ENCODE measurements at regions not wholly inside any gene's neighbourhood (a gene's known extent, or its start where the extent isn't known, plus 50 kb on each side); places are given as distances from the start of the nearest gene placed in this dataset.
"Not testable (repeated sequence)": the region's sequence is repeated elsewhere in the genome, so short reads cannot be mapped to it uniquely, and the experiment has no call there.

DNA sequence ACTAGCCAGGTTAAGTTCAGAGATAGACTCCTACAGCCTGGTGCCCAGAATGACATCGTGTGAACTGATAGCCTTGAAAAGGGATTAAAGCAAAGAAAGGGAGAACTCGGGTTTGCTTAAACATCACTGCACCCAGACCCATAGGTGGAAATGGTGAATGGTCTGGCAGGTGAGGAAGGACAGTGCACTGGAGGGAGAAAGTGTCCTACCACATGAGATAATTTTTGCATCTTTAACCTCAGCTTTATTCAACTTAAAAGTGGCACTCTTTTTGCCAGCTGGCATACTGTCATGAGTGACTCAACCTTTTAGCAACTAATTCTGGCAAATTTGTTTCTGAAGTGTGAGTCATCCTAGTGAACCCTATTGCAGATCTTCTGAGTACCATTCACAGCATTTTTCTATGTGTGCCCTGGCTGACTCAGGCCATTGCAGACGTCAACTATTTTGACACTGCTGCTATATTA lies 53.0 kb upstream of the DAPP1 start:
- peak; percentile 34 for DNase-seq

- DNase-seq: no peak
Observed at GRCh38 chr4:99762728-99763127, 53.9 kb upstream of the DAPP1 start.

DNA sequence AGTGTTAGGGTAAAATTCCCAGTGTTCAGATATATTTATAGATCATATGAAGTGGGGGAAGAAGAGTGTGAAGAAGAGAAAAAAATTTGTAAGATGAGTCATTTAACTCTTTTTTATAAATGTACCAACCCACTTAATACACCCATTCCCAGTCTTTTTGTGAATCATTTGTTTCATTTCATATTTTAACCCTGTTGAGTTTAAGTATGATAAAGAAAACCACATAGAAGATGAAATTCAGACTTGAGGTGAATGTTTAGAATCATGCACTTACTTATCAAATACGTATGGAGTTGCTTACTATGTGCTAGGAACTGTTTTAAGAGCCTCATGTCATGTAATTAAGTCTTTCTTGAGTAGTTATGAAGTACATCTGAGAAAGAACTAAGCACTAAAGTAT lies 56.6 kb upstream of the DAPP1 start:
- DNase-seq: no peak

DNA sequence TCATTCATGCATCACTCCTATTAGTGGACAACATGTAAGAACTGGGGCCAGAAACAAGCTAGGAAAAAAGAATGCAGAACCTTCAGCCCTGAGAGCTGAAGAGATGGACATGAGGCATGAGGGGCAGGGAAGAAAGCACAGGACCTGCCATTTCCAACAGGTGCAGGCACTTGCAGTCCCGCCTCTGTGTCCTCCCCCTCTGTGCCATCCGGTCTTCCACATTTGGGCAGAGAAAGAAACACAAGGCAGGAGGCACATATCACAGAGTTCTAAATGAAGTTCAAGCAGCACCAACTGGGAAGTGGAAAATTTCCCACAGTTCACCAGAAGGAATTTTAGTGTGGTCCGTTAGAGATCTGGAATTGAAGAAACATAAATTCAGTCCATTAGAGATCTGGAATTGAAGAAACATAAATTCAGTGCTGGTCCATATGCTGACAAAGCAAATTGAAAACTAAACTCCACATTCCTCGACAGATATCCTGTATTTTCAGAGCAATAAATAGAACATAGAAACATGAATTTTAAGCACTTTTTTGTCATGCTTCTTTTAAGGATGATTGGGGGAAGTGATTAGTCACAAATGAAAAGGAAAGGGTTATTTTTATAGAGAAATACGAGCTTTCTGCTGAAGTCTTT lies 57.2 kb upstream of the DAPP1 start:
- DNase-seq: no peak

- no peak for DNase-seq
Observed at GRCh38 chr4:99755223-99755944, 61.2 kb upstream of the DAPP1 start.

GRCh38 chr4:99754756-99755155 lies 61.9 kb upstream of the DAPP1 start:
- DNase-seq: no peak

- DNase-seq: no peak
Observed at GRCh38 chr4:99753931-99754330, 62.7 kb upstream of the DAPP1 start.

DNA sequence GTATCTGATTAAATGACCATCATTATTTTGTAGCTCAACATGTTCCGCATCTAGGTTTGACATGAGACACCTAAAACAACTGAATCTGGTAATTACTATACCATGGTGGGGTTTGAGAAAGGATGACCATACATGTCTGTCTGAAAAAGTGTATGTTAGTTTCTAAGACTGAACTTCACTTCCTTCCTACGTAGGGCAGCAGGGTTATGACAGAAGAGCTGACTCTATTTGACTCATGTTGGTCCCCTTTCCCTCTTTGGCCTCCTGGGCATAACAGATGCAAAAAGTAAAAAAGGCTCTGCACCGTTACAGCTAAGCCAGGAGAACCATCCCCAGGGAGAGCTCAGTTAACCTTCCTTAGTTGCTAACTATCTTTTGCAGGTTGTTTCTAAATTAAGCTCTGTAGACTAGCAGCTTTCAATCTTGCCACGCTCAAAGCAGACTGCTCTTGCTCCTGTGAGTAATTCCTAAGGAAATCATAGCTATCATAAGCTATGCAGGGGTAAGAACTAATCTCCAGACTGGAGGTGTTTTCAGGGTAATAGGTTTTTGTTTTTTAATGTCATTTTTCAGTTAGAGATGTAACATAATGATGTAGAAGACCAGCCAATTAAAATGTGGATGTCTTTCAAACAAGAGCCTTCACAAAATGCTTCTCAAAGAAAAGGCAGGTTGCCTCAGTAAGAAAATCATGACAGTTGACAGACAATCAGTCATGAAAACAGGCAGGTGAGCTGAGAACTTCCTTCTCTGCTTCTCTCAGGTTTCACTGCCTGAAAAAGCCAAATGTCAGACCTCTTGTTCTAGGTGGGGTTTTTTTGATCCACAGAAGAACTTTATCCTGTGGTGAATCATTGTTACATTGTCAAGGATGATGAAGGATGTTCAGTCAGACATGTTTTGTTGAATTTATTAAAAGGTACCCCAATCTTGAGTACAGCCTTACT lies 66.9 kb upstream of the DAPP1 start:
- no peak for DNase-seq

DNA sequence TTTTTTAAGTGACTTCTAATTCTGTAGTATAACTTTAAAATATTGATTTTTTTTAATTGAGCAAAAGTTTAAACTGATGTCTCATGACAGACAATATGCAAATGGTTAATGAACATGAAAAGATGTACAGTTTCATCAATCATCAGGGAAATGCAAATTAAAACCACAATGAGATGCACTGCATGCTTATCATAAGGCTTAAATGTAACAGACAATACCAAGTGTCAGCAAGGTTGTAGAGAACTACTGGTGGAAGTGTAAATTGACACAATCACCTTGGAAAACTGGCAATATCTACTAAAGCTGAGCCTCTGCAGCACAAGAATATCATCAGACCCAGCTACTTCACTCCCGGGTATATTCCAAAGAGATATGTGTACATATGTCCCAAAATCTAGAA lies 70.2 kb upstream of the DAPP1 start:
- DNase-seq: no peak

DNA sequence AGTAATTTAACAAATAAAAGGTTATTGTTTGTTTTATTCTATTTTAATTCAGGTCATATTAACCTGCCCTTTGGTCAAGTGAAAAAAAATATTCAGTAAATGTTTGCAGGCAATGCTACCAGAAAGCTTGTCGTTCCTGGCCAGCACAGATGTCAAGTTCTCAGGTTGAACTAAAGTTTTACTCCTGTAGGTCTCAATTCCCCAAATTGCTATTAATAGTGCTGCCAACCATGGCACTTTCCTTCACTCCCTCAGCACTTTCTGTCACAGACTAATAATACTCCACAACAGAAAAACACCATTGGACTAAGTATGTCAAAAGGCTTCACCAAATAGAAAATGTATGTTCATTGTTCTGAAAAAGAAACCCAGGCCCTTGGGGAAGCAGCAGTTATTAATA lies 79.2 kb upstream of the C4orf54 start:
- no peak for DNase-seq

DNA sequence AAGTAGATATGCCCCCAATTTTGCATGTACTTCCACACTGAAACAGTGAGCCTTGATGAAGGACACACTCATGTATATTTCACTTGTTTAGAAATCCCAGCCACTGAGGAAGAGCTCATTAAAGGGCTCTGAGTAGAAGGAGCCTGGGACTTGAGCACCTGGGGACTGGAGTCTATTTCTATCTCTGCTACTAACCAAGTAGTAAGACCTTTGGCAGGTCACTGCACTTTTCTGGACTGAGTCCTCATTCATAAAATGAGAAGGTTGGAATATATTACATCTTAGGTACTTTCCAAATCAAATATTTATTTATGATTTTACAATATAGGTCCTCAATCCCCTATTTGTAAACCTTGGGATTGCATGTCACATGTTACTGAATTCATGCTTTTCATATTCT lies 78.2 kb upstream of the C4orf54 start:
- no peak for DNase-seq

GRCh38 chr4:99734583-99735322 lies 77.1 kb upstream of the C4orf54 start:
- no peak for DNase-seq

DNA sequence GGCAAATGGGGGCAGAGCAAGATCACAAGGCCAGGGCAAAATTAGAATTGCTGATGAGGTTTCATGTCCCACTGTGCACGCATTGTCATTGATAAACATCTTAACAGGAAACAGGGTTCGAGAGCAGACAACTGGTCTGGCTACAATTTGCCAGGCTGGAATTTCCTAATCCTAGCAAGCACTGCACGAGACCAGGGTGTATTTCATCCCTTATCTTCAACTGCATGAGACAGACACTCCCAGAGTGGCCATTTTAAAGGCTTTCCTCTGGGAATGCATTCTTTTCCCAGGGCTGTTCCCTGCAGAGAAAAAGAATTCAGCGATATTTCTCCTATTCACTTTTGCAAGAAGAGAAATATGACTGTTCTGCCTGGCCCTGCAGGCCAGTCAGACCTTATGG lies 75.8 kb upstream of the C4orf54 start:
- DNase-seq: not testable (repeated sequence)

DNA sequence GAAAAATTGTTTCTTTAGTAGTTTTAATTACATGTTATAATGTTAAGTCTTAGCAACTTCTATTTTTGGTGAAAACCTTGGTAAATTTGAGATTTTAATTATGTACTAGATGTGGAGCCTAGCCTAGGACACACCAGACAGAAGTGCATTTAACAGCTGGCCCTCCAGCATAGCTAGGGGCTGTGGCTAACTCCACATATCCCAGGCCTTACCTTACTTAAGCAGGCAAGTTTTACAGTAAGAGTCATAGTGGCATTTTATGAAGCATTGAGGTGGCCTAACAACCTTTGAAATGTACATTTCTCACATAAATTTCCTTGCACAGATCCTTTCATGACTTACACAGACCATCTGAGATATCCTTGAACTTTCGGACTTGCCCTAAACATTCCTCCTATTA lies 71.6 kb upstream of the C4orf54 start:
- DNase-seq: no peak

DNA sequence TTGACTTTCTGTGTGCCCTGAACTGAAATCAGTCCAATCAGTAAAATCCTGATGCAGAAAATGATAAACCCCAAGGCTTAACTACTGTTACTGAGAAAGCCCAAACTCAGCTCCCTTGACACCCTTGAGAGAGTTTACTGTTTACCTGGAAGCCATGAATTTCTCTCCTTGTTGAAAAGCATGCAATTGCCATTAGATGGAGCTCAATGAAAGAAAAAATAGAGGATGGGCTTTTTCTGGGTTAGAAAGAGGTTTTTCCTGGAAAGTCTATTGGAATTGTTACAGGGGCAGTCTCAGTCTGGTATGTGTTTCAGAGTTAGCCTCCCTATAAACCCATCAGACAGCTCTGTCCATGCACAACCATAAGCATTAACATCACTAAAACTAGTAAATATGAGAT lies 66.4 kb upstream of the C4orf54 start:
- no peak for DNase-seq

GRCh38 chr4:99723612-99724011 lies 66.0 kb upstream of the C4orf54 start:
- DNase-seq: peak; percentile 52

GRCh38 chr4:99722725-99723124 lies 65.1 kb upstream of the C4orf54 start:
- no peak for DNase-seq

DNA sequence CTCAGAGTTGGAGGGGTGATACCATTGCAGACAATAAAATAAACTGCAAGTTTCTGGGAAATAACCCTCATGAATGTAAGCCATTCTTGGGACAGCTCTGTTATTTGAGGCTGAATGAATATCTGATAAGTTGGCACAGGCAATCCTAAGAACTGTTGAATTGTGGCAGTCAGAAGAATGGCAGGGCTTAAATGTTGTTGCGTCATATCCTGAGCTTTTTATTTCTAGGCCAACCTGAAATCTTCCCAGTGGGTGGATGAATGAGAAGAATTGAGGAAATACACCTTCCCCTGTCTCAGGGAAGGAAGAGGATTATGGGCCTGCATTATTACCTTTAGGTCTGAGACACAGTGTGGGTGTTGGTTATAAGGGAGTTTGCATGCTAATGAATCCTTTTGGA lies 64.4 kb upstream of the C4orf54 start:
- DNase-seq: no peak

- no peak for DNase-seq
Observed at GRCh38 chr4:99720206-99720605, 62.6 kb upstream of the C4orf54 start.

DNA sequence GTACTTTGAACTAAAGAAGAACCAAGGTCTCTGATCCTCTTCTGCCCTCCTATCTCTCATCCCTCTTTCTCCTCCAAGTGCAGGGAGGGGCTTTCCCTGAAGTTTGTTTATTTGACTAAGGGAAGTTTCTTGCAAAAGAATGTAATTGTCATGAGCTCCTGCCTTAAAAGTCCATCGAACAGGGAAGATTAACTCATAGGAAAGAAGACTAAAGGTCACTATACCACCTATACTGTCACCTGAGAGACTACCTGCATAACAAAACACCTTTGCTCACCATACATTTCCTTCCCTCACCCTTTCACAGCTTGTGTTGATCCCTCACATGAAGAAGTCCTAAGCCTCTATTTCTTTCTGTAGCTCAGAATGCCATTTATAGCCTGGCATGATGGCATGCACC lies 59.4 kb upstream of the C4orf54 start:
- DNase-seq: no peak

DNA sequence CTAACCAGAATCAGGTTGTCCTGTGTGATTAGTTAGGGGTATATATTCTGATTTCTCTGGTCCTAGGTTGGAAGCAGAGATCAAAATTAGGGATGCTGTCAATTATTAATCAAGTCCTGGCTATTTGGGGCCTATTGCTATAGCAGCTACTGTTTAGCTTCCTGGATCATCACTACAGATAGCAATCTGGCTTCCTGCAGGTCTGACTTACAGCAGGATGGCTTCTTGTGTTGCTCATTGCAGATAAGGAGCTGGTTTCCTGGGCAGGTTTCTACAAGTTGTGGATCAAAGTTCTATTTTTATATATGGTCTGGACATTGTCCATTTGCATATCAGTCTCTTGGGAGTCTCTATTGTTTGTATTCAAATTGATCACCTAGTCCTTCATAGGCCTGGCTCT lies 57.7 kb upstream of the C4orf54 start:
- no peak for DNase-seq

GRCh38 chr4:99714179-99714578 lies 56.6 kb upstream of the C4orf54 start:
- no peak for DNase-seq

DNA sequence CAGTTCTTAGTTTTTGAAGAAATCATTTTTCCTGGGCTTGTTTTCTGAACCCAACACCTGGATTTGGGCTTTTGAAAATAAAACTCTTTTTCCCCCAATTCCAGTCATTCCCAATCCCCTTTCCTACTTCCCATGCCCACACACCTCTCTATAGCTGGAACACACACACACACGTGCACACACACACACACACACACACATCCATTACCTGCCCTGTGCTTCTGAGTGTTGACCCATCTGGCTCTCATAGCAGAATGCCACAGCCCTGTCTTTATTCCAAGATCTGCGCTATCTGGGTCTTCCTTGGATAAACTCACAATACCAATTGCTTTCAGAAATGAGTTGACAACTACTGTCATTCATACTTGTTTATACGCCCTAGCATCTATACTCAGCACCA lies 54.9 kb upstream of the C4orf54 start:
- no peak for DNase-seq

Data from stimulated activated CD4-positive, alpha-beta T cell treated with anti-CD3 and anti-CD28 coated beads, Interleukin-1b, Interleukin-23, amount 100 ng/mL, for 48 hours (primary cell).